MCF 10A (cell line): ENCODE measurements at regions not wholly inside any gene's neighbourhood (a gene's known extent, or its start where the extent isn't known, plus 50 kb on each side); places are given as distances from the start of the nearest gene placed in this dataset.

Source experiments
- BruUV-seq: library from RNA; stranded (reverse); fragments of 400-500 nt; replicated peaks from 2 replicates; lab custom pipeline; 2021; lab: Mats Ljungman, UMichigan
- CTCF ChIA-PET: fragments of 300-600 bp; sonication (Branson Sonifier 250); formaldehyde crosslinking; extraction: SDS; loops from one replicate; lab custom pipeline; 2021; ENCODE audit warnings: antibody characterized with exemption, inconsistent platforms; lab: Yijun Ruan, JAX
- POLR2A ChIA-PET: fragments of 300-600, 350-650 bp; sonication (Branson Sonifier 250); formaldehyde crosslinking; extraction: SDS; loops from one replicate; lab custom pipeline; 2020; ENCODE audit warnings: antibody characterized with exemption, inconsistent platforms; lab: Yijun Ruan, JAX
- DNase-seq: peaks from one replicate; pipeline ENCODE4 v3.0.0-alpha.2; 2018; ENCODE audit not compliant: unreplicated experiment
- H3K27ac Mint-ChIP-seq: one replicate; pipeline ENCODE4 v1.8.0; 2022; ENCODE audit warnings: mild to moderate bottlenecking, low read depth, mixed read lengths; ENCODE audit not compliant: unreplicated experiment
- H3K27me3 Mint-ChIP-seq: one replicate; pipeline ENCODE4 v1.8.0; 2022; ENCODE audit warnings: mixed read lengths; ENCODE audit not compliant: insufficient read depth, unreplicated experiment
- H3K36me3 Mint-ChIP-seq: one replicate; pipeline ENCODE4 v1.8.0; 2022; ENCODE audit warnings: mild to moderate bottlenecking, moderate library complexity, mixed read lengths; ENCODE audit not compliant: insufficient read depth, unreplicated experiment
- H3K4me1 Mint-ChIP-seq: one replicate; pipeline ENCODE4 v1.8.0; 2022; ENCODE audit warnings: mixed read lengths; ENCODE audit not compliant: insufficient read depth, unreplicated experiment
- H3K4me3 Mint-ChIP-seq: one replicate; pipeline ENCODE4 v1.8.0; 2022; ENCODE audit warnings: mild to moderate bottlenecking, moderate library complexity, mixed read lengths; ENCODE audit not compliant: unreplicated experiment
- H3K9me3 Mint-ChIP-seq: one replicate; pipeline ENCODE4 v1.8.0; 2022; ENCODE audit warnings: mixed read lengths; ENCODE audit not compliant: unreplicated experiment
- CTCF ChIP-seq: fragments of 200-600 bp; IDR thresholded peaks from one replicate; pipeline ENCODE4 v1.8.0; 2022; ENCODE audit warnings: antibody characterized with exemption, mild to moderate bottlenecking; ENCODE audit not compliant: unreplicated experiment
- intact Hi-C: fragments of 100-400 bp; cut with micrococcal nuclease; formaldehyde crosslinking; loops from 2 replicates; pipeline ENCODE4 v1.14.1; 2022

- H3K27ac Mint-ChIP-seq, result no peak overlapping the region
- ChIA-PET POLR2A (no interaction called here), CTCF (interaction anchor here (0.6 kb wide), 1 partner anchor 32 kb away, joined by 5 read pairs; no protein-coding TSS in a partner anchor)
- intact Hi-C loops, result no loop called here
- no TSS peak for BruUV-seq
- peaks cover 5% of the 10 kb centered on the region for H3K36me3 Mint-ChIP-seq
- H3K4me3 Mint-ChIP-seq, result no peak overlapping the region
- H3K27me3 Mint-ChIP-seq, result no peaks in the 10 kb centered on the region
- no peak for TF ChIP-seq CTCF
- no peak for DNase-seq
- peaks cover 32% of the 10 kb centered on the region for H3K4me1 Mint-ChIP-seq
- no peaks in the 10 kb centered on the region for H3K9me3 Mint-ChIP-seq
Measured at GRCh38 chr16:86819533-86819892, 241.2 kb downstream of the FOXL1 start.

- POLR2A ChIA-PET, result interaction anchor here (0.6 to 1.7 kb wide), 2 partner anchors 11 to 158 kb away, joined by 4 read pairs; no protein-coding TSS in a partner anchor
- Mint-ChIP-seq H3K4me3 (no peak overlapping the region), H3K27ac (peak overlapping the region; percentile 70), H3K27me3 (no peaks in the 10 kb centered on the region), H3K36me3 (peaks cover 5% of the 10 kb centered on the region), H3K4me1 (peaks cover 42% of the 10 kb centered on the region), H3K9me3 (no peaks in the 10 kb centered on the region)
- no TSS peak for BruUV-seq
- no peak for TF ChIP-seq CTCF
- peak; percentile 42 for DNase-seq
- intact Hi-C loops, result loop anchor here (5.0 kb wide), 1 partner anchor 255 kb away; the partner anchor contains the start of gene FOXC2
- CTCF ChIA-PET, result interaction anchor here (0.9 kb wide), 1 partner anchor 13 kb away, joined by 4 read pairs; no protein-coding TSS in a partner anchor
Measured at GRCh38 chr16:86821895-86822294, 243.5 kb downstream of the FOXL1 start.

GRCh38 chr16:86823125-86823524 is 244.8 kb downstream of the FOXL1 start:
- Mint-ChIP-seq H3K4me1 (peaks cover 42% of the 10 kb centered on the region), H3K4me3 (no peak overlapping the region), H3K36me3 (peaks cover 5% of the 10 kb centered on the region), H3K27ac (peak overlapping the region; percentile 31), H3K9me3 (no peaks in the 10 kb centered on the region), H3K27me3 (no peaks in the 10 kb centered on the region)
- DNase-seq, result peak; percentile 28
- intact Hi-C loops, result loop anchor here (5.0 kb wide), 1 partner anchor 256 kb away; the partner anchor contains the start of gene FOXC2
- no TSS peak for BruUV-seq
- POLR2A ChIA-PET, result interaction anchor here (0.8 kb wide), 1 partner anchor 568 kb away, joined by 3 read pairs; no protein-coding TSS in a partner anchor
- CTCF ChIA-PET, result no interaction called here
- TF ChIP-seq CTCF, result no peak

- Mint-ChIP-seq H3K27me3 (no peaks in the 10 kb centered on the region), H3K4me1 (peaks cover 42% of the 10 kb centered on the region), H3K9me3 (no peaks in the 10 kb centered on the region), H3K36me3 (peaks cover 2% of the 10 kb centered on the region), H3K27ac (peak overlapping the region; percentile 85), H3K4me3 (peak overlapping the region; percentile 57)
- peak; percentile 92 for DNase-seq
- ChIA-PET CTCF (interaction anchor here (0.9 kb wide), 1 partner anchor 74 kb away, joined by 3 read pairs; no protein-coding TSS in a partner anchor), POLR2A (interaction anchor here (0.7 to 1.3 kb wide), 5 partner anchors 40 to 569 kb away, joined by 3 to 5 read pairs (median 3); no protein-coding TSS in a partner anchor)
- no TSS peak for BruUV-seq
- no peak for TF ChIP-seq CTCF
- intact Hi-C loops, result loop anchor here (2.0 to 5.0 kb wide), 2 partner anchors 193 to 257 kb away; partner anchors contain the start of gene FOXC2
Measured at GRCh38 chr16:86823888-86824671, 245.7 kb downstream of the FOXL1 start.
